DOHH2 (cell line): ENCODE measurements at regions not wholly inside any gene's neighbourhood (a gene's known extent, or its start where the extent isn't known, plus 50 kb on each side); places are given as distances from the start of the nearest gene placed in this dataset.

Source experiments
- CTCF ChIP-seq: fragments of 200-600 bp; sonication (generic); IDR thresholded peaks from one replicate; pipeline ENCODE4 v1.5.1; 2014; ENCODE audit warnings: antibody characterized with exemption, mild to moderate bottlenecking, low read depth, low read length; ENCODE audit not compliant: poor library complexity, severe bottlenecking
- EZH2phosphoT487 ChIP-seq: fragments of 200-600 bp; sonication (generic); IDR thresholded peaks from 2 replicates; pipeline ENCODE4 v1.6.1; 2017; ENCODE audit warnings: borderline replicate concordance, mild to moderate bottlenecking, antibody characterized with exemption, low read length, moderate library complexity, mixed read lengths

GRCh38 chr7:142412551-142413193, 154.8 kb upstream of the PRSS58 start:
- TF ChIP-seq CTCF = peak; percentile 98
- no peak for TF ChIP-seq EZH2phosphoT487
